Neural progenitor cell (in vitro differentiated cells): ENCODE measurements at regions not wholly inside any gene's neighbourhood (a gene's known extent, or its start where the extent isn't known, plus 50 kb on each side); places are given as distances from the start of the nearest gene placed in this dataset.

Experiments
- DNase-seq: peaks from one replicate; pipeline ENCODE4 v3.0.0-alpha.2; 2016; ENCODE audit warnings: low spot score
- H2AFZ ChIP-seq: fragments of 200-600 bp; sonication (generic); replicated peaks from 2 replicates; pipeline ENCODE4 v1.6.1; 2016; ENCODE audit warnings: antibody characterized with exemption
- H3F3A ChIP-seq: fragments of 200-600 bp; sonication (generic); 2 replicates; pipeline ENCODE4 v1.6.1; 2016; ENCODE audit warnings: antibody characterized with exemption, low read depth
- H3K27ac ChIP-seq: fragments of 200-600 bp; sonication (generic); 2 replicates; pipeline ENCODE4 v1.5.1; 2016; ENCODE audit warnings: mild to moderate bottlenecking
- H3K27me3 ChIP-seq: fragments of 200-600 bp; sonication (generic); 2 replicates; pipeline ENCODE4 v1.6.1; 2016; ENCODE audit warnings: mild to moderate bottlenecking, moderate library complexity
- H3K36me3 ChIP-seq: fragments of 200-600 bp; sonication (generic); 2 replicates; pipeline ENCODE4 v1.5.1; 2016
- H3K4me1 ChIP-seq: fragments of 200-600 bp; sonication (generic); 2 replicates; pipeline ENCODE4 v1.6.1; 2016; ENCODE audit warnings: mixed run types
- H3K4me2 ChIP-seq: fragments of 200-600 bp; sonication (generic); 2 replicates; pipeline ENCODE4 v1.6.1; 2016
- H3K4me3 ChIP-seq: fragments of 200-600 bp; sonication (generic); 2 replicates; pipeline ENCODE4 v1.5.1; 2016
- H3K79me2 ChIP-seq: fragments of 200-600 bp; sonication (generic); 2 replicates; pipeline ENCODE4 v1.6.1; 2016; ENCODE audit warnings: low read depth
- H3K9ac ChIP-seq: fragments of 200-600 bp; sonication (generic); 2 replicates; pipeline ENCODE4 v1.6.1; 2016
- H3K9me3 ChIP-seq: fragments of 200-600 bp; sonication (generic); 2 replicates; pipeline ENCODE4 v1.5.1; 2016; ENCODE audit warnings: low read depth
- H4K20me1 ChIP-seq: fragments of 200-600 bp; sonication (generic); 2 replicates; pipeline ENCODE4 v1.6.1; 2016; ENCODE audit warnings: low read depth
- H3K27ac Mint-ChIP-seq: 3 replicates; pipeline ENCODE4 v1.8.0; 2021; ENCODE audit warnings: mixed read lengths
- H3K27me3 Mint-ChIP-seq: 2 replicates; pipeline ENCODE4 v1.8.0; 2022; ENCODE audit warnings: low read depth, mild to moderate bottlenecking, inconsistent platforms, moderate library complexity, mixed read lengths; ENCODE audit not compliant: insufficient read depth
- H3K36me3 Mint-ChIP-seq: 3 replicates; pipeline ENCODE4 v1.8.0; 2021; ENCODE audit warnings: mixed read lengths
- H3K4me1 Mint-ChIP-seq: 3 replicates; pipeline ENCODE4 v1.8.0; 2021; ENCODE audit warnings: mixed read lengths
- H3K4me3 Mint-ChIP-seq: 3 replicates; pipeline ENCODE4 v1.8.0; 2021; ENCODE audit warnings: mild to moderate bottlenecking, moderate library complexity, mixed read lengths
- H3K9me3 Mint-ChIP-seq: 3 replicates; pipeline ENCODE4 v1.8.0; 2020; ENCODE audit warnings: mixed read lengths
- EZH2 ChIP-seq: fragments of 200-600 bp; sonication (generic); IDR thresholded peaks from 2 replicates; pipeline ENCODE4 v1.6.1; 2017; ENCODE audit warnings: antibody characterized with exemption, mild to moderate bottlenecking, moderate library complexity
- EZH2phosphoT487 ChIP-seq: fragments of 200-600 bp; sonication (generic); IDR thresholded peaks from 2 replicates; pipeline ENCODE4 v1.6.1; 2017; ENCODE audit warnings: antibody characterized with exemption
- TF ChIP-seq, protein P1 (sequence below): fragments of 200-600 bp; sonication (generic); IDR thresholded peaks from 2 replicates; pipeline ENCODE4 v1.5.1; 2017; ENCODE audit warnings: antibody characterized with exemption, mild to moderate bottlenecking

DNA sequence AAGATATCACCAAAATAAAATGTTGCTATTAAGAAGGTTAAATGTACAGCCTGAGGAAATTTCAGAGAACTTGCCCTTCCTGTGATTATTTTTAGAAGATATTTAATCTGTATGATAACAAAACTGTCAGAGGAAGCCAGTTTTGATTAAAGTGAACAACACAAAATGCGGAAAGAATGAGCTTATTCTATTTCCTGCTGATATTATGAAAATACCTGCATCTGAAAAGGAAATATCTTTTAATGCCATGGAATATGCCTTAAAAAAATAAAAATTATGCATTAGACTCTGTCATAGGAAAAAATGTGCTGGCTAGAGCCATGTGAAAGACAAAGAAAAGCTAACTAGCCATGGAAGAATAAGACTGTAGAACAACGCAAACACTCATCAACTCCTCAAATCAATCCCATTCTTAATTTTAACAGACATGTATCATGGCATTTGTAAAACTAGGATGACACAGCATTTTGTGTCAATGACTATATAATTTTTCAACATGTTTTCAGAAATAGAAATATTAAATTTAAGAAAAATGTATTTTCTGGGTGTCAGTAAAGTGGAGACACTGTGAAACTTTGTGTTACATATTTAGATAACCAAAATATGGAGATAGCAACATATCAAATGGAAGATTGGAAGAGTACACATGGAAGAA lies 1768.2 kb downstream of the SUCLG1 start:
- H3K9ac ChIP-seq = no peak overlapping the region
- no peak overlapping the region for H2AFZ ChIP-seq
- no peaks in the 10 kb centered on the region for H3K36me3 Mint-ChIP-seq
- no peaks in the 10 kb centered on the region for H3K79me2 ChIP-seq
- no peaks in the 10 kb centered on the region for H3K4me1 ChIP-seq
- H3K27ac Mint-ChIP-seq = no peak overlapping the region
- H3K27me3 ChIP-seq = no peaks in the 10 kb centered on the region
- DNase-seq = no peak
- H3K36me3 ChIP-seq = no peaks in the 10 kb centered on the region
- H3K27ac ChIP-seq = no peak overlapping the region
- H4K20me1 ChIP-seq = no peaks in the 10 kb centered on the region
- H3K9me3 ChIP-seq = peaks cover 7% of the 10 kb centered on the region
- no peak for TF ChIP-seq EZH2
- H3K4me1 Mint-ChIP-seq = no peaks in the 10 kb centered on the region
- H3K9me3 Mint-ChIP-seq = no peaks in the 10 kb centered on the region
- H3K27me3 Mint-ChIP-seq = no peaks in the 10 kb centered on the region
- no peaks in the 10 kb centered on the region for H3F3A ChIP-seq
- H3K4me3 Mint-ChIP-seq = no peak overlapping the region
- no peak overlapping the region for H3K4me3 ChIP-seq
- no peak overlapping the region for H3K4me2 ChIP-seq

DNA sequence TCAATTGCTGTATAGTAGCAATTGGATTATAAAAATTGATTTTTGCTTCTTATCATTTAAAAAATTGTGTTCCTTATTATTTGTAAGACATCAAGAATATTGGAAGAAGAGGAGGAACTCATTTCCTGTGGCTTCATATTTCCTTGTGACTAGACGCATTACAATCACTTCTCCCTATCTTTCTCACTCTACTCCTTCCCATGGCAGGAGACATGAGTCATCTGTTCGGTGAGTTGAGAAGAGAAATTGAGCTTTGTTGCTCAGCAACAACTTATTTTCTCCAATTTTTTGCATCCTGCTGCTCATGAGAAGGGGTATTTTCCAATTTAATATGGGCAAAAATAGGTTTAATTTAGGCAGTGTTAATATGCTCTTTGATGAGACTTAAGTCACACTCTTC lies 1783.9 kb downstream of the SUCLG1 start:
- Histone ChIP-seq H3K4me1 (no peaks in the 10 kb centered on the region), H3F3A (no peaks in the 10 kb centered on the region), H3K27ac (no peak overlapping the region), H3K79me2 (no peaks in the 10 kb centered on the region), H2AFZ (no peak overlapping the region), H3K4me3 (no peak overlapping the region), H3K9me3 (peaks cover 7% of the 10 kb centered on the region), H4K20me1 (no peaks in the 10 kb centered on the region), H3K36me3 (no peaks in the 10 kb centered on the region), H3K9ac (no peak overlapping the region), H3K27me3 (no peaks in the 10 kb centered on the region), H3K4me2 (no peak overlapping the region)
- H3K9me3 Mint-ChIP-seq = no peaks in the 10 kb centered on the region
- H3K27ac Mint-ChIP-seq = no peak overlapping the region
- peaks cover 7% of the 10 kb centered on the region for H3K4me1 Mint-ChIP-seq
- no peak overlapping the region for H3K4me3 Mint-ChIP-seq
- TF ChIP-seq, protein P1, sequence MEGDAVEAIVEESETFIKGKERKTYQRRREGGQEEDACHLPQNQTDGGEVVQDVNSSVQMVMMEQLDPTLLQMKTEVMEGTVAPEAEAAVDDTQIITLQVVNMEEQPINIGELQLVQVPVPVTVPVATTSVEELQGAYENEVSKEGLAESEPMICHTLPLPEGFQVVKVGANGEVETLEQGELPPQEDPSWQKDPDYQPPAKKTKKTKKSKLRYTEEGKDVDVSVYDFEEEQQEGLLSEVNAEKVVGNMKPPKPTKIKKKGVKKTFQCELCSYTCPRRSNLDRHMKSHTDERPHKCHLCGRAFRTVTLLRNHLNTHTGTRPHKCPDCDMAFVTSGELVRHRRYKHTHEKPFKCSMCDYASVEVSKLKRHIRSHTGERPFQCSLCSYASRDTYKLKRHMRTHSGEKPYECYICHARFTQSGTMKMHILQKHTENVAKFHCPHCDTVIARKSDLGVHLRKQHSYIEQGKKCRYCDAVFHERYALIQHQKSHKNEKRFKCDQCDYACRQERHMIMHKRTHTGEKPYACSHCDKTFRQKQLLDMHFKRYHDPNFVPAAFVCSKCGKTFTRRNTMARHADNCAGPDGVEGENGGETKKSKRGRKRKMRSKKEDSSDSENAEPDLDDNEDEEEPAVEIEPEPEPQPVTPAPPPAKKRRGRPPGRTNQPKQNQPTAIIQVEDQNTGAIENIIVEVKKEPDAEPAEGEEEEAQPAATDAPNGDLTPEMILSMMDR = no peak
- TF ChIP-seq EZH2phosphoT487 (no peak), EZH2 (no peak)
- DNase-seq = no peak
- peaks cover 3% of the 10 kb centered on the region for H3K27me3 Mint-ChIP-seq
- no peaks in the 10 kb centered on the region for H3K36me3 Mint-ChIP-seq

DNA sequence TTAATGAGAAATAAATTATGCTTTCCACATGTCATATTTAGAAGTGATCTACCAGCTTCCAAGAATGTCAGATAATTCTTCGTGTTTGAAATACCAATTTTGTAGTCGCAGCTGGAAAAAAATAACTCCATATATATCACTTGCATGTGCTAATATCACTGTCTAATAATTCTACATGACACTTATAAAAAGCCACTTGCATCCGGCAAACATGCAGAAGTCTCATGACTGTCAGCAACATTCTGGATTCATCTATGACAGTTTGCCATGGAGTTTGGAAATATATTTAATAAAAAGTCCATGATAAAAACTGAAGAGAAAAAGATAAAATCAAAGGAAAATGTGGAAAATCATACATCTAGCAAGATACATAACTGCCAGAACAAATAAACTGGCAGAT lies 1784.4 kb downstream of the SUCLG1 start:
- no peaks in the 10 kb centered on the region for H3K79me2 ChIP-seq
- Mint-ChIP-seq H3K4me1 (peaks cover 7% of the 10 kb centered on the region), H3K9me3 (no peaks in the 10 kb centered on the region), H3K36me3 (no peaks in the 10 kb centered on the region), H3K4me3 (no peak overlapping the region), H3K27ac (no peak overlapping the region), H3K27me3 (peaks cover 3% of the 10 kb centered on the region)
- no peak overlapping the region for H3K27ac ChIP-seq
- TF ChIP-seq EZH2 (no peak), EZH2phosphoT487 (no peak)
- TF ChIP-seq, protein P1 = no peak
- no peak overlapping the region for H3K4me2 ChIP-seq
- no peaks in the 10 kb centered on the region for H3K36me3 ChIP-seq
- no peaks in the 10 kb centered on the region for H3K27me3 ChIP-seq
- no peak for DNase-seq
- H3F3A ChIP-seq = no peaks in the 10 kb centered on the region
- H4K20me1 ChIP-seq = no peaks in the 10 kb centered on the region
- peaks cover 2% of the 10 kb centered on the region for H3K9me3 ChIP-seq
- H3K4me3 ChIP-seq = no peak overlapping the region
- H3K4me1 ChIP-seq = no peaks in the 10 kb centered on the region
- no peak overlapping the region for H2AFZ ChIP-seq
- no peak overlapping the region for H3K9ac ChIP-seq

DNA sequence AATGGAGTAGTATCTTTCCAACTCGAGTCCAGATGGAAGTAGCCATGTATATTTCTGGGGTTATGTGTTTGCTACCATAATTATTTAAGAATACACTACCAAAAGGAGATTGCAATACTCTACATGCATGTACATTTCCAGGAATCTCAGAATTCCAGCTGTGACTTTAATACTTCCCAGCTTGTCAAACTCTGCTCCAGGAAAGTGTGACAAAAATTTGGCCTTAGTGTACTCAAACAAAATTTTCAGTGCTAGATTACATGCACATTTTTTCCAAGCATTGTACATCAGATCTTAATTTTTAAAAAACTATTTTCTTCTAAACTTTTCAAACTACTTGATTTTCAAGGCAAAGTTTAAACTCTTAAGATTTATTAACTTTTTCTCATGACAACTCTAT lies 1791.6 kb downstream of the SUCLG1 start:
- Mint-ChIP-seq H3K27me3 (no peaks in the 10 kb centered on the region), H3K9me3 (no peaks in the 10 kb centered on the region), H3K36me3 (no peaks in the 10 kb centered on the region)

More for the DNA sequence above, 1791.6 kb downstream of the SUCLG1 start:
- Histone ChIP-seq H2AFZ (no peak overlapping the region), H3K4me2 (no peak overlapping the region), H3K36me3 (no peaks in the 10 kb centered on the region), H3K4me3 (no peak overlapping the region), H3F3A (no peaks in the 10 kb centered on the region), H3K9me3 (no peaks in the 10 kb centered on the region), H3K9ac (no peak overlapping the region), H3K79me2 (no peaks in the 10 kb centered on the region), H4K20me1 (no peaks in the 10 kb centered on the region), H3K4me1 (no peaks in the 10 kb centered on the region), H3K27ac (no peak overlapping the region), H3K27me3 (no peaks in the 10 kb centered on the region)
- Mint-ChIP-seq H3K4me3 (no peak overlapping the region), H3K4me1 (no peaks in the 10 kb centered on the region), H3K27ac (no peak overlapping the region)
- DNase-seq = no peak
- TF ChIP-seq EZH2phosphoT487 (no peak), EZH2 (no peak)
